Endothelial cell of umbilical vein (primary cell): ENCODE measurements at regions not wholly inside any gene's neighbourhood (a gene's known extent, or its start where the extent isn't known, plus 50 kb on each side); places are given as distances from the start of the nearest gene placed in this dataset.

Experiments
- BruUV-seq: library from RNA; stranded (reverse); fragments of 400-500 nt; replicated peaks from 2 replicates; lab custom pipeline; 2021; lab: Mats Ljungman, UMichigan
- CTCF ChIA-PET: fragments of 300-600, 350-600 bp; sonication (Branson Sonifier 250); formaldehyde crosslinking; loops from one replicate; lab custom pipeline; 2021; ENCODE audit warnings: antibody characterized with exemption, inconsistent platforms; lab: Charles Lee
- POLR2A ChIA-PET: fragments of 300-600, 350-600 bp; sonication (Branson Sonifier 250); formaldehyde crosslinking; loops from one replicate; lab custom pipeline; 2021; ENCODE audit warnings: antibody characterized with exemption, inconsistent platforms; lab: Charles Lee
- DNase-seq: peaks from one replicate; pipeline ENCODE4 v3.0.0-alpha.2; 2011; ENCODE audit warnings: low read depth, low spot score
- FAIRE-seq: peaks from 2 replicates; lab custom pipeline; 2011; peaks lifted over from hg19 to GRCh38; lab: Jason Lieb, UNC
- H2AFZ ChIP-seq: 2 replicates; pipeline ENCODE4 v1.6.0; 2012; ENCODE audit warnings: low read depth, low read length, control low read depth, inconsistent platforms
- H3K27ac ChIP-seq: 2 replicates; pipeline ENCODE4 v1.5.1; 2011; ENCODE audit warnings: low read depth, mild to moderate bottlenecking, control low read depth, low read length, moderate library complexity; ENCODE audit not compliant: insufficient read depth
- H3K27me3 ChIP-seq, 2 experiments: 2 replicates each; pipeline versions ENCODE4 v1.6.0 to v1.6.1; 2011; ENCODE audit warnings: low read length in 2 of 2, mixed read lengths in 1 of 2; ENCODE audit not compliant: control insufficient read depth in 2 of 2, insufficient read depth in 2 of 2
- H3K36me3 ChIP-seq, 2 experiments: 2 replicates in 1 of 2; 3 replicates in 1 of 2; pipeline ENCODE4 v1.5.1; 2011; ENCODE audit warnings: low read length in 2 of 2, mild to moderate bottlenecking in 1 of 2, moderate library complexity in 1 of 2; ENCODE audit not compliant: control insufficient read depth in 2 of 2, insufficient read depth in 2 of 2; ENCODE audit errors: extremely low read depth in 1 of 2
- H3K4me1 ChIP-seq: 3 replicates; pipeline ENCODE4 v1.5.1; 2011; ENCODE audit warnings: mild to moderate bottlenecking, low read length; ENCODE audit not compliant: control insufficient read depth, insufficient read depth; ENCODE audit errors: extremely low read depth
- H3K4me2 ChIP-seq: 2 replicates; pipeline ENCODE4 v1.6.1; 2011; ENCODE audit warnings: low read length, control low read depth, mixed read lengths; ENCODE audit not compliant: insufficient read depth
- H3K4me3 ChIP-seq, 3 experiments: fragments of 200-600 bp in 1 of 3; sonication (generic), shearing (Covaris generic) in 1 of 3; replicated peaks in 1 of 3; 2 replicates each; pipeline ENCODE4 v1.5.1; 2011 to 2016; ENCODE audit warnings: control low read depth in 3 of 3, low read length in 3 of 3, mild to moderate bottlenecking in 2 of 3, inconsistent platforms in 1 of 3, low read depth in 1 of 3, moderate library complexity in 1 of 3; ENCODE audit not compliant: insufficient read depth in 1 of 3
- H3K79me2 ChIP-seq: 2 replicates; pipeline ENCODE4 v1.6.0; 2012; ENCODE audit warnings: low read length, inconsistent platforms; ENCODE audit not compliant: control insufficient read depth, insufficient read depth
- H3K9ac ChIP-seq: replicated peaks from 2 replicates; pipeline ENCODE3; 2011; ENCODE audit warnings: low read length, control low read depth; ENCODE audit not compliant: insufficient read depth; ENCODE audit errors: extremely low read depth
- H3K9me1 ChIP-seq: replicated peaks from 3 replicates; pipeline ENCODE4 v1.6.0; 2011; ENCODE audit warnings: mild to moderate bottlenecking, low read length; ENCODE audit not compliant: control insufficient read depth, insufficient read depth; ENCODE audit errors: extremely low read depth
- H3K9me3 ChIP-seq: replicated peaks from 2 replicates; pipeline ENCODE4 v1.5.1; 2012; ENCODE audit warnings: low read length, inconsistent platforms; ENCODE audit not compliant: control insufficient read depth, insufficient read depth
- H4K20me1 ChIP-seq: replicated peaks from 2 replicates; pipeline ENCODE3; 2011; ENCODE audit warnings: mild to moderate bottlenecking, low read length; ENCODE audit not compliant: control insufficient read depth, insufficient read depth; ENCODE audit errors: extremely low read depth
- EZH2 ChIP-seq: IDR thresholded peaks from 2 replicates; pipeline ENCODE4 v1.6.1; 2012; ENCODE audit warnings: borderline replicate concordance, low read depth, mild to moderate bottlenecking, moderate library complexity, low read length, inconsistent platforms; ENCODE audit not compliant: severe bottlenecking
- FOS ChIP-seq: IDR thresholded peaks from 2 replicates; pipeline ENCODE4 v1.6.1; 2011; ENCODE audit warnings: mild to moderate bottlenecking, low read length, moderate library complexity, borderline replicate concordance; ENCODE audit not compliant: insufficient read depth
- GATA2 ChIP-seq: IDR thresholded peaks from 2 replicates; pipeline ENCODE4 v1.7.0; 2011; ENCODE audit warnings: low read depth, mild to moderate bottlenecking, moderate library complexity, mixed read lengths, low read length; ENCODE audit not compliant: insufficient read length, insufficient read depth
- JUN ChIP-seq: IDR thresholded peaks from 2 replicates; pipeline ENCODE4 v1.6.1; 2011; ENCODE audit warnings: borderline replicate concordance, low read depth; ENCODE audit not compliant: insufficient read length, insufficient read depth
- MYC ChIP-seq: IDR thresholded peaks from one replicate; pipeline ENCODE4 v1.6.1; 2011; ENCODE audit warnings: mild to moderate bottlenecking, low read depth, low read length
- POLR2A ChIP-seq: IDR thresholded peaks from 2 replicates; pipeline ENCODE4 v1.6.1; 2012; ENCODE audit warnings: low read depth, mild to moderate bottlenecking, control low read depth, low read length
- POLR2AphosphoS5 ChIP-seq: IDR thresholded peaks from 2 replicates; pipeline ENCODE4 v1.6.1; 2012; ENCODE audit warnings: low read depth, mild to moderate bottlenecking, control low read depth, low read length, moderate library complexity; ENCODE audit not compliant: insufficient read depth
- dilution Hi-C: fragments of 300-500 bp; cut with MboI; formaldehyde crosslinking; loops from one replicate; pipeline ENCODE4 v1.15.0; 2019; ENCODE audit warnings: low sequenced_read_pairs; ENCODE audit not compliant: extremely low pct_ligation_motif_present
- intact Hi-C: fragments of 100-400 bp; cut with micrococcal nuclease; formaldehyde crosslinking; loops from one replicate; pipeline ENCODE4 v1.10.0; 2022
- TF ChIP-seq, protein P1 (sequence below), 2 donors: IDR thresholded peaks; 1 replicate in 1 of 2; 2 replicates in 1 of 2; pipeline ENCODE4 v1.5.1; 2011; ENCODE audit warnings: low read length in 2 of 2, mild to moderate bottlenecking in 2 of 2, moderate library complexity in 2 of 2, control low read depth in 1 of 2, inconsistent platforms in 1 of 2, low read depth in 1 of 2; ENCODE audit not compliant: insufficient read depth in 1 of 2; ENCODE audit errors: extremely low read depth in 1 of 2
- TF ChIP-seq, protein P2 (sequence below): IDR thresholded peaks from 2 replicates; pipeline ENCODE4 v1.6.1; 2011; ENCODE audit not compliant: insufficient read depth, insufficient read length

DNA sequence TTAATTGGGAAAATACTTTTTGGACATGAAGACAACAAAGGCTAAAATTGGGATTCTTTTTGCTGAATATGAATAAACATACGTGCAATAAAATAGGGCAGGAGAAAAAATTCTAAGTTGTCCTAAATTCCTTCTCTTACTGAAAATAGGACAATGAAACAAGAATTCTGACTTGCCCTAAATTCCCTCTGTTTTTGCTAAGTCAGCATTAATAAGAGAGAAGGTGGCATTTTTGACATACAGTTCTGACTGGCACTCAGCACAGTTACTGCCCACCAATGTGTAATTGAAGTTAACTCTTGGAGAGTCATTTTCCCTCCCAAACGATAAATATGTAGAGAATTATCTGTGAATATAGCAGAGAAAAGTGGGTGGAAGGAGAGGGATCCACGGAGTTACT is 1021.1 kb upstream of the CDH8 start:
- Histone ChIP-seq H3K79me2 (no peaks in the 10 kb centered on the region), H3K9me3 (peaks cover 5% of the 10 kb centered on the region), H3K4me2 (no peak overlapping the region), H3K9ac (no peak overlapping the region), H3K27me3 (no peaks in the 10 kb centered on the region), H3K27ac (no peak overlapping the region), H3K36me3 (no peaks in the 10 kb centered on the region), H4K20me1 (no peaks in the 10 kb centered on the region), H3K9me1 (no peaks in the 10 kb centered on the region), H3K4me3 (no peak overlapping the region), H2AFZ (no peak overlapping the region), H3K4me1 (no peaks in the 10 kb centered on the region)
- ChIA-PET POLR2A (no interaction called here), CTCF (no interaction called here)
- FAIRE-seq (no peak), DNase-seq (no peak)
- dilution Hi-C loops: no loop called here
- intact Hi-C loops: no loop called here
- TF ChIP-seq POLR2AphosphoS5: no peak
- TF ChIP-seq FOS: no peak
- TF ChIP-seq EZH2: no peak
- no peak for TF ChIP-seq JUN
- no peak for TF ChIP-seq GATA2
- TF ChIP-seq MYC: no peak
- TF ChIP-seq, protein P1, sequence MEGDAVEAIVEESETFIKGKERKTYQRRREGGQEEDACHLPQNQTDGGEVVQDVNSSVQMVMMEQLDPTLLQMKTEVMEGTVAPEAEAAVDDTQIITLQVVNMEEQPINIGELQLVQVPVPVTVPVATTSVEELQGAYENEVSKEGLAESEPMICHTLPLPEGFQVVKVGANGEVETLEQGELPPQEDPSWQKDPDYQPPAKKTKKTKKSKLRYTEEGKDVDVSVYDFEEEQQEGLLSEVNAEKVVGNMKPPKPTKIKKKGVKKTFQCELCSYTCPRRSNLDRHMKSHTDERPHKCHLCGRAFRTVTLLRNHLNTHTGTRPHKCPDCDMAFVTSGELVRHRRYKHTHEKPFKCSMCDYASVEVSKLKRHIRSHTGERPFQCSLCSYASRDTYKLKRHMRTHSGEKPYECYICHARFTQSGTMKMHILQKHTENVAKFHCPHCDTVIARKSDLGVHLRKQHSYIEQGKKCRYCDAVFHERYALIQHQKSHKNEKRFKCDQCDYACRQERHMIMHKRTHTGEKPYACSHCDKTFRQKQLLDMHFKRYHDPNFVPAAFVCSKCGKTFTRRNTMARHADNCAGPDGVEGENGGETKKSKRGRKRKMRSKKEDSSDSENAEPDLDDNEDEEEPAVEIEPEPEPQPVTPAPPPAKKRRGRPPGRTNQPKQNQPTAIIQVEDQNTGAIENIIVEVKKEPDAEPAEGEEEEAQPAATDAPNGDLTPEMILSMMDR (IDR thresholded peaks at IDR 0.05; ENCODE audit: extremely low read depth in 1 of 2, insufficient read depth in 1 of 2, low read depth in 1 of 2, low read length in 2 of 2): no peak
- TF ChIP-seq POLR2A: no peak
- TF ChIP-seq, protein P2, sequence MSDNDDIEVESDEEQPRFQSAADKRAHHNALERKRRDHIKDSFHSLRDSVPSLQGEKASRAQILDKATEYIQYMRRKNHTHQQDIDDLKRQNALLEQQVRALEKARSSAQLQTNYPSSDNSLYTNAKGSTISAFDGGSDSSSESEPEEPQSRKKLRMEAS: no peak
- no TSS peak for BruUV-seq
